Mesothelial cell of epicardium (in vitro differentiated cells): ENCODE measurements at regions not wholly inside any gene's neighbourhood (a gene's known extent, or its start where the extent isn't known, plus 50 kb on each side); places are given as distances from the start of the nearest gene placed in this dataset.
A peak's percentile ranks its signal among the peaks of the same experiment; 100 is the strongest.

Source experiments
- DNase-seq, 2 experiments: peaks; one replicate each; pipeline ENCODE4 v3.0.0; 2021; ENCODE audit warnings: low spot score in 2 of 2; ENCODE audit not compliant: unreplicated experiment in 2 of 2
- H3K27ac Mint-ChIP-seq: 2 replicates; pipeline ENCODE4 v1.8.0; 2021; ENCODE audit warnings: mixed read lengths
- H3K27me3 Mint-ChIP-seq: 2 replicates; pipeline ENCODE4 v1.8.0; 2021; ENCODE audit warnings: low read depth, mixed read lengths
- H3K36me3 Mint-ChIP-seq: 2 replicates; pipeline ENCODE4 v1.8.0; 2021; ENCODE audit warnings: mixed read lengths
- H3K4me1 Mint-ChIP-seq: 2 replicates; pipeline ENCODE4 v1.8.0; 2021; ENCODE audit warnings: mixed read lengths
- H3K4me3 Mint-ChIP-seq: 2 replicates; pipeline ENCODE4 v1.8.0; 2021; ENCODE audit warnings: mild to moderate bottlenecking, moderate library complexity, mixed read lengths
- H3K9me3 Mint-ChIP-seq: 2 replicates; pipeline ENCODE4 v1.8.0; 2021; ENCODE audit warnings: mixed read lengths
- CTCF ChIP-seq: fragments of 200-600 bp; sonication (generic); IDR thresholded peaks from one replicate; pipeline ENCODE4 v1.5.0; 2021; ENCODE audit warnings: antibody characterized with exemption; ENCODE audit not compliant: unreplicated experiment

GRCh38 chr6:50120300-50120699 lies 70.6 kb upstream of the DEFB112 start:
- no peak for DNase-seq
- TF ChIP-seq CTCF: no peak
- Mint-ChIP-seq H3K36me3 (no peaks in the 10 kb centered on the region), H3K9me3 (no peaks in the 10 kb centered on the region), H3K4me3 (no peak overlapping the region), H3K27me3 (peaks cover 56% of the 10 kb centered on the region), H3K27ac (no peak overlapping the region), H3K4me1 (no peaks in the 10 kb centered on the region)

- Mint-ChIP-seq H3K36me3 (no peaks in the 10 kb centered on the region), H3K9me3 (no peaks in the 10 kb centered on the region), H3K27ac (no peak overlapping the region), H3K27me3 (peaks cover 60% of the 10 kb centered on the region), H3K4me3 (no peak overlapping the region), H3K4me1 (no peaks in the 10 kb centered on the region)
- no peak for TF ChIP-seq CTCF
- DNase-seq: no peak
Measured at GRCh38 chr6:50123688-50124087, 74.0 kb upstream of the DEFB112 start.

- Mint-ChIP-seq H3K4me3 (no peak overlapping the region), H3K9me3 (no peaks in the 10 kb centered on the region), H3K4me1 (no peaks in the 10 kb centered on the region), H3K27ac (no peak overlapping the region), H3K36me3 (no peaks in the 10 kb centered on the region), H3K27me3 (peaks cover 67% of the 10 kb centered on the region)
- no peak for DNase-seq
- TF ChIP-seq CTCF: no peak
Measured at GRCh38 chr6:50124572-50124971, 74.8 kb upstream of the DEFB112 start.

GRCh38 chr6:50128420-50129005 lies 78.8 kb upstream of the DEFB112 start:
- Mint-ChIP-seq H3K36me3 (no peaks in the 10 kb centered on the region), H3K9me3 (no peaks in the 10 kb centered on the region), H3K4me3 (no peak overlapping the region), H3K27me3 (peaks cover 75% of the 10 kb centered on the region), H3K4me1 (no peaks in the 10 kb centered on the region), H3K27ac (no peak overlapping the region)
- DNase-seq: no peak
- peak; percentile 85 for TF ChIP-seq CTCF

- no peaks in the 10 kb centered on the region for H3K36me3 Mint-ChIP-seq
- DNase-seq: no peak
- no peak for TF ChIP-seq CTCF
Measured at GRCh38 chr6:50135968-50136367, 86.2 kb upstream of the DEFB112 start.

GRCh38 chr6:50141100-50141499 lies 91.4 kb upstream of the DEFB112 start:
- DNase-seq: no peak
- TF ChIP-seq CTCF: no peak
- H3K27me3 Mint-ChIP-seq: peaks cover 25% of the 10 kb centered on the region
- H3K4me1 Mint-ChIP-seq: peaks cover 3% of the 10 kb centered on the region
- H3K36me3 Mint-ChIP-seq: no peaks in the 10 kb centered on the region
- H3K27ac Mint-ChIP-seq: no peak overlapping the region
- H3K9me3 Mint-ChIP-seq: no peaks in the 10 kb centered on the region
- no peak overlapping the region for H3K4me3 Mint-ChIP-seq

More at GRCh38 chr6:50135968-50136367, 86.2 kb upstream of the DEFB112 start:
- Mint-ChIP-seq H3K9me3 (no peaks in the 10 kb centered on the region), H3K4me1 (no peaks in the 10 kb centered on the region), H3K4me3 (no peak overlapping the region), H3K27ac (no peak overlapping the region), H3K27me3 (peaks cover 42% of the 10 kb centered on the region)
